OCI-LY3 (cell line): ENCODE measurements at regions not wholly inside any gene's neighbourhood (a gene's known extent, or its start where the extent isn't known, plus 50 kb on each side); places are given as distances from the start of the nearest gene placed in this dataset.

Source experiments
- H2AFZ ChIP-seq: fragments of 200-600, 300-600 bp; shearing (Covaris generic); 2 replicates; pipeline ENCODE4 v1.6.0; 2014; ENCODE audit warnings: antibody characterized with exemption, low read depth, low read length
- H3K27ac ChIP-seq: fragments of 200-600, 300-600 bp; sonication (generic); 2 replicates; pipeline ENCODE4 v1.5.1; 2014; ENCODE audit warnings: mild to moderate bottlenecking, low read length, moderate library complexity, mixed read lengths
- H3K27me3 ChIP-seq: fragments of 200-600, 300-600 bp; sonication (generic); 2 replicates; pipeline ENCODE4 v1.6.1; 2014; ENCODE audit warnings: low read depth, low read length, mixed read lengths
- H3K36me3 ChIP-seq: fragments of 200-600, 300-600 bp; sonication (generic); replicated peaks from 2 replicates; pipeline ENCODE3; 2014; ENCODE audit warnings: low read depth, low read length, mixed read lengths
- H3K4me1 ChIP-seq: fragments of 300-600, 200-600 bp; sonication (generic); 2 replicates; pipeline ENCODE4 v1.6.1; 2014; ENCODE audit warnings: low read length, mixed read lengths
- H3K4me2 ChIP-seq: fragments of 200-600, 300-600 bp; sonication (generic); 2 replicates; pipeline ENCODE4 v1.6.1; 2014; ENCODE audit warnings: low read length, mixed read lengths
- H3K4me3 ChIP-seq: fragments of 300-600, 200-600 bp; sonication (generic); 2 replicates; pipeline ENCODE4 v1.5.1; 2014; ENCODE audit warnings: antibody characterized with exemption, mild to moderate bottlenecking, low read length, moderate library complexity
- H3K79me2 ChIP-seq: fragments of 300-600, 200-600 bp; shearing (Covaris generic); 2 replicates; pipeline ENCODE4 v1.6.1; 2014; ENCODE audit warnings: mild to moderate bottlenecking, low read length, mixed read lengths
- H3K9ac ChIP-seq: fragments of 300-600, 200-600 bp; shearing (Covaris generic); 2 replicates; pipeline ENCODE4 v1.6.0; 2014; ENCODE audit warnings: mild to moderate bottlenecking, low read length, moderate library complexity
- H3K9me3 ChIP-seq: fragments of 200-600, 300-600 bp; shearing (Covaris generic); 2 replicates; pipeline ENCODE4 v1.6.1; 2014; ENCODE audit warnings: low read length, mixed read lengths; ENCODE audit not compliant: insufficient read depth
- H4K20me1 ChIP-seq: fragments of 200-600, 300-600 bp; sonication (generic); 2 replicates; pipeline ENCODE4 v1.6.1; 2016; ENCODE audit warnings: low read length, mixed read lengths; ENCODE audit not compliant: insufficient read depth
- EZH2phosphoT487 ChIP-seq: fragments of 200-600 bp; shearing (Covaris generic); IDR thresholded peaks from 2 replicates; pipeline ENCODE4 v1.6.1; 2018; ENCODE audit warnings: antibody characterized with exemption, mixed run types, low read depth
- TF ChIP-seq, protein P1 (sequence below): fragments of 200-600, 300-600 bp; sonication (generic); IDR thresholded peaks from 2 replicates; pipeline ENCODE4 v1.5.1; 2014; ENCODE audit warnings: antibody characterized with exemption, low read length, low read depth

DNA sequence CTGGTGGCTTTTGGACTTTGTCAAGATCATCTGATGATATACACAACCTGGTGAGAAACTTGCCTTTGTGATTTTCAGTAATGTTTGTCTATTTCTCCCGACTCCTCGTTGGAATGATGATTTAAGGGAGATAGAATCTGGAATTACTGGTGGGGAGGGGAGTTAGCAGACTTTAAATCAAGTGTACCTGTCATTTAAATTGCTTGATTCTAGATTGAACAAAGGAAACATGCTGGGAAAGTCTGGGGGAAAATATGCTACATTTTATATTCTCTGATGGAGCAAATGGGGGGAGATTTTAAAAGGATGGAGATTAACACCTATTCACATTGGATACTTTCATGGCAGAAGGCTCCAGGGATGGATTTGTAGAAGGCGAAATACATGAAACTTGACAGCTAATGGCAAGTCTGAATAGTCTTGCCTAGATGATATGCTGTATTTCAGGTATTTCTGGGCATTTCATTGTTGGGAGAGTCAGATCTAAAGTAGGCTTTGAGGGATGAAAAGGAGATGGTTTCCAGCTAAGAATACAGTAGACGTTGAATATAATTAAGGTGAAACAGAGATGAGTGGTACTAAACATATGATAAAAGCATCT, 189.1 kb upstream of the PDZRN3 start:
- no peak for TF ChIP-seq EZH2phosphoT487
- TF ChIP-seq, protein P1, sequence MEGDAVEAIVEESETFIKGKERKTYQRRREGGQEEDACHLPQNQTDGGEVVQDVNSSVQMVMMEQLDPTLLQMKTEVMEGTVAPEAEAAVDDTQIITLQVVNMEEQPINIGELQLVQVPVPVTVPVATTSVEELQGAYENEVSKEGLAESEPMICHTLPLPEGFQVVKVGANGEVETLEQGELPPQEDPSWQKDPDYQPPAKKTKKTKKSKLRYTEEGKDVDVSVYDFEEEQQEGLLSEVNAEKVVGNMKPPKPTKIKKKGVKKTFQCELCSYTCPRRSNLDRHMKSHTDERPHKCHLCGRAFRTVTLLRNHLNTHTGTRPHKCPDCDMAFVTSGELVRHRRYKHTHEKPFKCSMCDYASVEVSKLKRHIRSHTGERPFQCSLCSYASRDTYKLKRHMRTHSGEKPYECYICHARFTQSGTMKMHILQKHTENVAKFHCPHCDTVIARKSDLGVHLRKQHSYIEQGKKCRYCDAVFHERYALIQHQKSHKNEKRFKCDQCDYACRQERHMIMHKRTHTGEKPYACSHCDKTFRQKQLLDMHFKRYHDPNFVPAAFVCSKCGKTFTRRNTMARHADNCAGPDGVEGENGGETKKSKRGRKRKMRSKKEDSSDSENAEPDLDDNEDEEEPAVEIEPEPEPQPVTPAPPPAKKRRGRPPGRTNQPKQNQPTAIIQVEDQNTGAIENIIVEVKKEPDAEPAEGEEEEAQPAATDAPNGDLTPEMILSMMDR, result no peak
- Histone ChIP-seq H3K4me3 (no peak overlapping the region), H3K79me2 (no peaks in the 10 kb centered on the region), H3K9me3 (peaks cover 2% of the 10 kb centered on the region; the same call in 1 of the 2 replicates), H3K27me3 (no peaks in the 10 kb centered on the region), H3K4me1 (no peaks in the 10 kb centered on the region), H2AFZ (no peak overlapping the region), H3K4me2 (no peak overlapping the region), H3K36me3 (no peaks in the 10 kb centered on the region), H4K20me1 (no peaks in the 10 kb centered on the region), H3K27ac (no peak overlapping the region), H3K9ac (no peak overlapping the region)

DNA sequence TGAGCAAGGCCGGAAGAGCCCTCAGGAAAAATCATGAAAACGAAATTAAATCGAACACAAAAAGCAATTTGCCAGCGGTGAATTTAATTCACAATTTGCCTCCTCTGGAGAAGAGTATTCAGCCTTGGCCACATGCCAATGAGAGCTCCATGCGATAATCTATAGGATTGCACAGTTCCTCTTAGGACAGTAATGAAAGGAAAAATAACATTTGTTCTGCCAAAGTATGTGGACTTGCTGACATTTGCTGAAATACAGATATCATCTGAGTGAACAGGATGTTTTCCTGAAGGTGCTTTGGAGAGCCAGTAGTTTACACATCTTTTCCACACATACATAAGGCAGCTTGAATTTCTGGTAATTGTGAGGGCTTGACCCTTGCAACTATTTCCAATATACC, 188.6 kb upstream of the PDZRN3 start:
- Histone ChIP-seq H3K4me3 (no peak overlapping the region), H3K4me2 (no peak overlapping the region), H3K9ac (no peak overlapping the region)

DNA sequence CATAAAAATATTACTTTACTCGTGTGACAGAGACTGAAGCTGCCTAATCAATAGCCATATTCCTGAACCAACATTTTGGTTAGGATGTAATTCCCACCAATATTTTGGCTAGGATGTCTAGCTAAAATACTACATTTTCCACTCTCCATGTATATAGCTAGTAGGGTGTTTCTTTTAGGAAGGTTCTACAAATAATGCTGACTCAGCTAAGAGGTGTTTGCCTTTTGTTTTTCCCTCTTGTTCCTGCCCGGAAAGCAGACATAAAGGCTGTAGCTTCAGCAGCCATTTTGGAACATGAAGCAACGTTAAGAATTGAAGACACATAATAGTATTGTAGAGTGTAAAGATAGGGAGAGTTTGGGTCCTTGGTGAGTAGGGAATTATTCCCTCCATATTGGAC, 187.3 kb upstream of the PDZRN3 start:
- no peak overlapping the region for H3K9ac ChIP-seq
- H3K27me3 ChIP-seq, result no peaks in the 10 kb centered on the region
- H4K20me1 ChIP-seq, result no peaks in the 10 kb centered on the region
- H3K4me2 ChIP-seq, result no peak overlapping the region
- H2AFZ ChIP-seq, result no peak overlapping the region
- H3K36me3 ChIP-seq, result no peaks in the 10 kb centered on the region
- H3K4me3 ChIP-seq, result no peak overlapping the region
- no peaks in the 10 kb centered on the region for H3K79me2 ChIP-seq
- no peaks in the 10 kb centered on the region for H3K4me1 ChIP-seq
- TF ChIP-seq, protein P1, result no peak
- TF ChIP-seq EZH2phosphoT487, result no peak
- H3K27ac ChIP-seq, result no peak overlapping the region
- H3K9me3 ChIP-seq, result peaks cover 2% of the 10 kb centered on the region; the same call in 1 of the 2 replicates

More for the DNA sequence above, 188.6 kb upstream of the PDZRN3 start:
- no peak overlapping the region for H2AFZ ChIP-seq
- no peaks in the 10 kb centered on the region for H3K36me3 ChIP-seq
- peaks cover 2% of the 10 kb centered on the region; the same call in 1 of the 2 replicates for H3K9me3 ChIP-seq
- no peaks in the 10 kb centered on the region for H3K79me2 ChIP-seq
- no peaks in the 10 kb centered on the region for H4K20me1 ChIP-seq
- TF ChIP-seq EZH2phosphoT487, result no peak
- TF ChIP-seq, protein P1, result no peak
- H3K27ac ChIP-seq, result no peak overlapping the region
- no peaks in the 10 kb centered on the region for H3K27me3 ChIP-seq
- H3K4me1 ChIP-seq, result no peaks in the 10 kb centered on the region

DNA sequence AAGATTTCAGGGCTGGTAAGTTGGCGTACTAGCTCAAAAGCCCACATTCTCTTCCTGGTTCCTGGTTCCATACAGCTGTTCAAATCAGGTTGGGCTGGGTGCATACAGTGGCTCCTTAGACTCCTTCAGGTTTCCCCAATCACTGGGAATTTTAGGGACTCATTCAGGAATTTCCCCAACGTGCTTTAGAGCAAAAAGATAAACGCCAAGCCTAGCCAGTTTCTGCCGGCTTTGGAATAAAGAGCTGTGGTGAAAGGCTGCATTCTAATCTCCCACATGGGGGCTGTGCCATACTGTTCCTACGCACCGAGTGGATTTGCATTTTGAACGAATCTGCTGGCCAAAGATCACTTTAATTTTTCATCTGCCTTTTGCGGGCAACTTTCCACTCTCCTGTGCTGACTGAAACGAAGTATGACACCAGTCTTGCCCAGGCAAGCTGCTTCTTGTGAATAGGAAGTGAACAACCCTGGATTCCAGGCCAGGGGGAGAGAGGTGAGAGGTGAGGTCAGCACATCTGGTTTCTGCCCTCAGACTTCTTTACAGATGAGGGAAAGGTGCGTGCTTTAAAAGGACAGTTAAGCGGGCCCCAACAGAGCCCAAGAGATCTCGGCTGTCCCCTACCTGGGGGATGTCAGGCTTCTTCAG, 184.2 kb upstream of the PDZRN3 start:
- TF ChIP-seq, protein P1, result no peak
- TF ChIP-seq EZH2phosphoT487, result no peak
- Histone ChIP-seq H4K20me1 (no peaks in the 10 kb centered on the region), H3K4me2 (no peak overlapping the region), H2AFZ (no peak overlapping the region), H3K4me3 (no peak overlapping the region), H3K9me3 (peaks cover 2% of the 10 kb centered on the region; the same call in 1 of the 2 replicates), H3K27me3 (no peaks in the 10 kb centered on the region), H3K36me3 (no peaks in the 10 kb centered on the region), H3K27ac (no peak overlapping the region), H3K79me2 (no peaks in the 10 kb centered on the region), H3K4me1 (no peaks in the 10 kb centered on the region), H3K9ac (no peak overlapping the region)
